ENCODE measurements at regions not wholly inside any gene's neighbourhood (a gene's known extent, or its start where the extent isn't known, plus 50 kb on each side); places are given as distances from the start of the nearest gene placed in this dataset.

GRCh38 chr7:68724965-68725364 is 873.3 kb upstream of the AUTS2 start:
- TF ChIP-seq CTCF (conservative IDR thresholded peaks at IDR 0.05 in 1 of 2, IDR thresholded peaks at IDR 0.05 in 1 of 2; ENCODE audit: low read depth in 1 of 2, low read length in 2 of 2) (no peak), EZH2 (IDR thresholded peaks at IDR 0.05; ENCODE audit: low read length, missing control alignments) (no peak)

Data from fibroblast of lung (primary cell).